NCI-H345 treated with DMSO at 0.1 percent for 48 hours (cell line): ENCODE measurements at regions not wholly inside any gene's neighbourhood (a gene's known extent, or its start where the extent isn't known, plus 50 kb on each side); places are given as distances from the start of the nearest gene placed in this dataset.
"Not testable (repeated sequence)": the region's sequence is repeated elsewhere in the genome, so short reads cannot be mapped to it uniquely, and the experiment has no call there.

Experiments used
- DNase-seq: peaks from one replicate; lab custom pipeline; 2025; ENCODE audit not compliant: unreplicated experiment; lab: John Stamatoyannopoulos, UW

GRCh38 chr6:141788096-141788495 lies 344.6 kb upstream of the GJE1 start:
- no peak for DNase-seq

- DNase-seq, result no peak
Measured at GRCh38 chr6:141783585-141783984, 349.1 kb upstream of the GJE1 start.

DNA sequence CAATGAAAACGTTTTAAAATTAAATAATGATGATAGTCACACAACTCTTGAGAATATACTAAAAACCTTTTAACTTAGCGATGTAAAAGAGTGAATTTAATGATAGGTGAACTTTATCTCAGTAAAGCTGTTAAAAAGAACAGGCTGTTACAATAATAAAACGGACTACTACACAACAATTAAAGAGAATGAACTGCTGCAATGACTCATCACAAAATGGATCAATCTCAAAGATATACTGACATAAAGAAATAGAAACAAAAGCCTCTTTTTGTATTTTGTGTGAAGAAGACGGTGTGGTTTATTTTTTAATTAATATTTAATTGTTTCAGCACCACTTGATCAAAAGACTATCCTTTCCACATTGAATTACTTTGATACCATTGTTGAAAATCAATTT lies 352.4 kb upstream of the GJE1 start:
- DNase-seq, result no peak

DNA sequence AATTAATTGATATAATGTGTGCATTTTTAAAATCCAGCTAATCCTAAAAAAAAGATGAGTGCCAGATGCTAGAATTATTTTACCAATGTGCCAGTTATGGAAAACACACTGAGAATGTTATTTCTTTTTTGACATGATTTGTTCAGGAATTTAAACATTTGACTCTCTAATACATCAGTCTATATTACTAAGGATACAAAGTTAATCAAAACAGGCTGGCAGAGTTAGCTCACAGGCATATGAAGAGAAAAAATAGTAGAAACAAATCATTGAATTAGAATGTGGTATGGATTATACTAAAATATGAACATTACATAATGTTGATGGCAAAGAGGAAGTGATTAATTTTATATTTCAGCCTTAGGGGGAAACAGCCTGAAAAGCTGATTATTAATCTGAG lies 368.3 kb upstream of the GJE1 start:
- no peak for DNase-seq

DNA sequence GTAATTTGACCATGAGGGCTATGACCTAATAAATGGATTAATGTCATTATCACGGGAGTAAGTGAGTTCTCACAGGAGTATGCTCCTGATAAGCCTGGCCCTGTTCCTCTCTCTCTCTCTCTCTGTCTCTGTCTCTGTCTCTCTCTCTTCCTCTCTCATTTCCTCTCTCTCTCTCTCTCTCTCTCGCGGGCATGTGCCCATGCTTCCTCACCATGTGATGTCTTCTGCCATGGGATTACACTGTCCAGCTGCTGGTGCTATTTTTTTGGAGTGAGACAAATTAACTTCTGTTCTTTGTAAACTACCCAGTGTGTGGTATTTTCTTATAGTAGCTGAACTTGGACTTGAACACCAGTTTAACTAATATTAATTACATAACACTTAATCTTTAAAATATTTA lies 374.3 kb upstream of the GJE1 start:
- DNase-seq, result no peak

DNA sequence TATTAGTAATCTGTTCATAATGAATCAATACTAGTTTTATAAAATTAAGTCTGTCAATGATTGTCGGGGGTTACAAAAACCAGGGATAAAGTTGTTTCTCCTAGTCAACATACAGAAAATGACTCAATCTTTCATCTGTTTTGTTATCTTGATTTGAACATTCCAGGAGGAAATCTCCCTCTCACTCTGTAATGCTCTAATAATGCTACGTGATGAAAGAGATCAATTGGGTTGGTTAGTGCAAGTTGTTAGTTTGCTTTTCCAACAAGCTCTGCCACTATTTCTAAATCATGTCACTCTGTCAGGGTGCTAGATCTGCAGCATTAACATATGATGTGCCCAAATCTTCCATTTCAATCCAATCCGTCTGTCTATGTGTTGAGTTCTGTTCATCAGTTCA lies 379.5 kb upstream of the GJE1 start:
- no peak for DNase-seq

GRCh38 chr6:141752677-141753076 lies 380.0 kb upstream of the GJE1 start:
- DNase-seq, result no peak

DNA sequence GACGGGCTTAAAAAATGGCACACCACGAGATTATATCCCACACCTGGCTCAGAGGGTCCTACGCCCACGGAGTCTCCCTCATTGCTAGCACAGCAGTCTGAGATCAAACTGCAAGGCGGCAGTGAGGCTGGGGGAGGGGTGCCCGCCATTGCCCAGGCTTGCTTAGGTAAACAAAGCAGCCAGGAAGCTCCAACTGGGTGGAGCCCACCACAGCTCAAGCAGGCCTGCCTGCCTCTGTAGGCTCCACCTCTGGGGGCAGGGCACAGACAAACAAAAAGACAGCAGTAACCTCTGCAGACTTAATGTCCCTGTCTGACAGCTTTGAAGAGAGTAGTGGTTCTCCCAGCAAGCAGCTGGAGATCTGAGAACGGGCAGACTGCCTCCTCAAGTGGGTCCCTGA lies 386.4 kb upstream of the GJE1 start:
- not testable (repeated sequence) for DNase-seq

DNA sequence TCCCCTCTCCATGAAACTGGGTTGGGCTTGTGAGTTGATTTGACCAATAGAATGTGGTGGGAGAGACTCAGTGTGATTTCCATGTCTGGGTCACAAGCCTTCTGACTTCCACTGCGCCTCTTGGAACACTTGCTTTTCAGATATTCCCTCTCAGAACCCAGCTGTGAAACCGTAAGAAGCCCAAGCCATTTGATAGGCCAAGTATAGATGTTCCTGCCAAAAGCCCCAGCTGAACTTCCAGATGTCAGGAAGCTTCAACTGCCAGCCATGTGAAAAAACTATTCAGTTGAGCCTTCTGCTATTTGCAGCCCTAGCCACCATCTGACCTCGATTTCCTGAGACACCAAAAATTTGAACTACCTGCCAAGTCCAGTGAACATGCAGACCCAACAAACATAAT lies 387.8 kb upstream of the GJE1 start:
- no peak for DNase-seq

DNA sequence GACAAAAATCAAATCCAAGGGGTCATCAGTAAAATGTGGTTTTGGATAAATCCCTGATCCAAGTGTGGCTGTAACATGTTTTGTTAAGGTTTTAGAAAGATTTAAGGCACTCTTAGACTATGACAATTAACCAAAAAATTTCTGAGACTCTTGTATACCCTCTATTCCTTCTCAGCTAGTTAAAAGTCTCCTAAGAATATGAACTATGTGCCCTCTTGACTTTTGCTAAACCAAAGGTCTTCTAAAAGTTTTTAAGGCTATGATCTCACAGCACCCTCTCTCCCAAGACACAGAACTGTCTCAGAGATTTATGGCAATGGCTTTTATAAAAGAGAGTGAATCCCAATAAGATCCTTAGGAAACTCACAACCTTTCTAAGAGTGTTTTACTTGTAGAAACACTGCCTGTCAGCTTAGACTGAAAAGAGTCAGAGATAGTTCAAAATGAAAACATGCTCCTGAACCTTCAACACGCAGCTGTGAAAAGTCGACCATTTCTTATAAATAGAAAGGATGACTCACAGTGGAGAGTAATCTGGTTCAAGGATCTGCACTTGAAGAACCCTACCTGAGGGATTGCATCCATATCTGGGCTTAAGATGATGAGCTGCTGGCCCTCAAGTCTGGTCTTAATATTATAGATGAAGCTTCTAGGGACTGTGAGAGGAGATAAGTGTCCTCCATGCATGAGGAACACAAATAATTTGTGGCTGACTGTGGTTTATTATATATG lies 388.4 kb upstream of the GJE1 start:
- DNase-seq, result no peak

DNA sequence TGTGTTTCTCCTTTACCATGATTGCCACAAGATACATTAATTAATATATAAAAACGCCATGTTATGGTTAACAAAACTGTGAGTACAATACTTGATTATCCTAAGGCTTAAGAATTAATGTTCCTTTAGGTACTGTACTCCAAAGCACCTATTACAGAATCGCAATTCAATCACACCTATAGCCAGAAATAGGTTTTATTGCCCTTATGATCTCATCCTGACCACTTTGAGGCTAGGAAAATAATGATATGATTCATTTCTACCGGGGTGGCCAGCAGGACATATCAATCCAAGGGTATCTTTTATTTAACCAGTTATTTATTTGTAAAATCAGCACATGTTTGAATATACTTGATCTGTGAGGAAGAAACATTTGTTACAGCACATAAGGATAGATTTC lies 396.6 kb upstream of the GJE1 start:
- no peak for DNase-seq

DNA sequence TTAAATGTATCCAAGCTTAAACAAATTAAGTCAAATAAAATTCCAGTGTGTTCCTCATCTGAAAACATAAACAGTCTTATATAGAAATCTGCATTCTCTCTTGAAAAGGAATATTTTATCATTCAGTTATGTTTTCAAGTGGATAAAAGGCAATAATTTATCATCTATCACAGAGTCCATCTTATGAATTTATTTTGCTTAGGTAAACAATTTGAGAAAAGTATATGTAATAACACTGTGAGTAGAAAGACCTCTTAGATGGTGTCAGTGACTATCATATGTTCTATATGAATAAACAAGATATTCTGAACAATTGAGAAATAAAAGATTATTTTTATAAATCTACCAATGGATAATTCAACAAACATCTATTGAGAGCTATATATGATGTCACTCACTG lies 397.6 kb upstream of the GJE1 start:
- no peak for DNase-seq

GRCh38 chr6:141734071-141734840 lies 398.5 kb upstream of the GJE1 start:
- no peak for DNase-seq

DNA sequence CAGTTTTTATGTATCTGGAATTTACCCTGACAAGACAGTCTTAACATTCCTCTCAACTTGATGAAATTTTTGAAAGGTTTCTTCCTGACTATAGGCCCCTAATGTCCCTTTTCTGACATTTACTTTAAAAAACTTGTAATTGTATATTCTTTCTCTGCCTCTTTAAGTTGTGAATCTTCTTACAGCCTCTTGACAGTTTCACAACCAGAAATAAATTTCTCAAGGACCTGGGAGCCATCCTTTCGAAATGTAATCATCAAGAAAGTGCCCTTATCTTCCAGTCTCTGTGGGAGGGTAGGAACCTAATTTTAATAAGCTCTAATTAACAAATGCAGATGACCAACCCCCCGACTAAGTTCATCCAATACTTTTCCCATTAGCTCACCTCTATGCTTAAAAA lies 403.6 kb upstream of the GJE1 start:
- no peak for DNase-seq

- no peak for DNase-seq
Measured at GRCh38 chr6:141728330-141728729, 404.4 kb upstream of the GJE1 start.

DNA sequence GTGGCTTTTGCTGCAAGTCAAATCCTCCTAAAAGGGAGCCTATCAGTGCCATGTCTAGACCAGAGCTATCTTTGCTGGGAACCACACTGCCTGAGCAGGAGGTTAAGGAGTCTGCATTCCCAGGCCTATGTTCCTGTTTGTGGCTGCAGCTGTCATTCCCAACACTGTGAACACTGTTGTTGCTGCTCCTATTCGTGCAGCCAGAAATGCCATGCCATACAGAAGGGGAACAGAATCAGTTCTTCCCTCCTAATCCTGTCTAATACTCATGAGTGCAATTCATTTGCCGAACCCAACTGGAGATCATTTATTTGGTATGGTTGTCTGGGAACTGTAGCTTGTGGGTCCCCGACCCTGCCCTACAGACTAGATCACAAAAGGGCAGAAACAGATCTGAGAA lies 406.5 kb upstream of the GJE1 start:
- DNase-seq, result no peak

DNA sequence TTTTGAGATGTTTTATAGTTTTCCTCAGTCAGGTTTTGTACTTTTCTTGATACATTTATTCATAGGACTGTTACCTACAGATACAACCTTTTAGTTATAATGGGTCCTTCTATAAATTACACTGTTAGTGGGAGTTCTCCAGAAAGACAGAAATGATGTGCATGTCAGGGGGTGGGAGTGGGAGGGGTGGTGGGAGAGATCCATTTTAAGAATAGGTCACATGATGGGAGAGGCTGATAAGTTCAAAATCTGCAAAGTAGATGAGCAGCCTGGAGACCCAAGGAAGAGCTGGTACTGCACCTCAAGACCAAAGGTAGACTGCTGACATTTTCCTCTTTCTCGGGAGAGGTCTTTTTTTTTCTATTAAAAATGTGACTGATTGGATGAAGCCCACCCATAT lies 408.0 kb upstream of the GJE1 start:
- no peak for DNase-seq

- DNase-seq, result no peak
Measured at GRCh38 chr6:141719476-141719875, 413.2 kb upstream of the GJE1 start.

- DNase-seq, result no peak
Measured at GRCh38 chr6:141705431-141705830, 427.3 kb upstream of the GJE1 start.

GRCh38 chr6:141704151-141704550 lies 428.6 kb upstream of the GJE1 start:
- DNase-seq, result no peak

DNA sequence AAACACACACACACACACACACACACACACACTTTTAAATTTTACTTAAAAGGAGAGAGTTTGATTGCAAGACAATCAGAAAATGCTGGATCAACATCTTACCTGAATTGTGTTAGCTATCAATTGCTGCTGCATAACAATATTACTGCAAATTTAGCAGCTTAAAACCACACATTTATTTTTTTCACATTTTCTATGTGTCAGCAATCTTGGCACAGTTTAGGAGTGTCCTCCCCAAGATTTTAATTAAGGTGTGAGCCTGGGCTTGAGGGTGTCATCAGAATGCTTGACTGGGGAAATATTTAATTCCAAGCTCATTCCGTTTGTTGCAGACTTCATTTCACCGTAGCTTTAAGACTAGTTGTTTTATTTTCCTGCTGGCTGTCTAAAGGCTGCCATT lies 431.0 kb upstream of the GJE1 start:
- no peak for DNase-seq

GRCh38 chr6:141700819-141701218 lies 431.9 kb upstream of the GJE1 start:
- no peak for DNase-seq

DNA sequence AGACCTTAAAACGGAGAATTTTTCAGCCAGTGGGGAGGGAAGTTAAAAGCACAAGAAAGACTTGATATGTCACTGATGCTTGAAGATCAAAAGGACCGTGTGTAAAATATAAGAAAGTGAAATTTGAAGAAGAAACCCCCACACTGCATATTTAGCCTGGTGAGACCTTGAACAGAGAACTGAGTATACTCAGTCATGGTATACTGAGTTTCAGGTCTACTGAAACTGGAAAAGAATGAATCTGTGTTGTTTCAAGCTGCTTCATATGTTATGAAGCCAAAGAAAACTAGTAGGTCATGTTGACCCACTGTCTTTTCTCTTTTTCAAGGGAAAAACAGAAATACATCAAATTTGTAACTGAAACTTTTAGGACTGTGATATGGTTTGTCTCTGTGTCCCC lies 443.8 kb upstream of the GJE1 start:
- no peak for DNase-seq
